ENCODE measurements at regions not wholly inside any gene's neighbourhood (a gene's known extent, or its start where the extent isn't known, plus 50 kb on each side); places are given as distances from the start of the nearest gene placed in this dataset.

DNA sequence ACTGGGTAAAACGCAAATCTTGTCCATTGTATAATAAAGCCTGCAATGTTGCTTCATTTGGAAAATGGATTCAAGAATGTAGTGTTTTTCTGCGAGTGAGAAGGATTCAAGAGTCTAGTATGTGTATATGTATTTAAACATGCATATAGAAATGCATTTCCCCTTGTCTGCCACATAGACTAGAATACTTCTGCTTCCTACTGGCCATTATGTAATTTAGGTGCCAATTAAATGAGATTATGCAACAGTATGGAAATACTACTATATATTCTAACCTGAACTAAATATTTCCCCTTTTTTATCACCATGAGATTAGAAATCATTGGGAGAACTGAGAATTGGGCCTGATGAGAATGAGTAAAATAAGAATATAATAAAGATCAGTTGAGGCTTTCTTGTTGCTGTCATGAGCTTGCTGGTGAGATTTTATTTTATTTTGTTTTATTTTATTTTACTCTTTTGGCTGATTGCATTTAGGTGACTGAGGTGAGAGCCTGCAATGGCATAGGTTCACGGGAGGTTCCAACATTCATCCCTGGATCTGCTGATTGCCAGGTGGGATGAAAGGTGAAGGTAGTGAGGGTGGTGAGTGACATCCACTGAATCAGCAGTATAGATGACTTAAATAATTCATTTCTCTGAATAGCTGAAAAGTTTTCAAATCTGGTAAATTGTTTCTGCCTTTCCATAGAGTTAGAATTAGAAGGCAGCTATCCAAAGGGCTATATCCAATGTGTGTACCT is 95.6 kb upstream of the SLC4A4 start:
- no peak for DNase-seq

DNA sequence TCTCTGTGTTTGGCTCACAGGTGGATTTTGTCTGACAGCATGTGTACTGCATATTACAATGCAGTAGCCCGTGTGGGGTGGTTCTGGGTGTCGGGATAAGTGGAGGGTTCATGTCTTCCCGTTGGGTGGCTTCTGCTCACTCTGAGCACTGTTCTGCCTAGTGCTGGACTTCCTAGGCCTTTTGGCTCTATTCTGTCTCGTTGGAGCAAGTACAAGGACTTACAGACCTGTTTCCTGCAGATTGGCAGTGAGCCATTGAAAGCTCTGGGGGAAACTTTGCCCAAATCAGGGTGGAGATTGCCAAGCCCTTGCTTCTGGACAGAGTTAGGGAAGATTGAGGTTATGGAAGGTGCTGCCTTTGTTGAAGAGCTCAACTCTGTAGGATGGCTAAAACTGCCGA is 91.1 kb upstream of the SLC4A4 start:
- no peak for DNase-seq

DNA sequence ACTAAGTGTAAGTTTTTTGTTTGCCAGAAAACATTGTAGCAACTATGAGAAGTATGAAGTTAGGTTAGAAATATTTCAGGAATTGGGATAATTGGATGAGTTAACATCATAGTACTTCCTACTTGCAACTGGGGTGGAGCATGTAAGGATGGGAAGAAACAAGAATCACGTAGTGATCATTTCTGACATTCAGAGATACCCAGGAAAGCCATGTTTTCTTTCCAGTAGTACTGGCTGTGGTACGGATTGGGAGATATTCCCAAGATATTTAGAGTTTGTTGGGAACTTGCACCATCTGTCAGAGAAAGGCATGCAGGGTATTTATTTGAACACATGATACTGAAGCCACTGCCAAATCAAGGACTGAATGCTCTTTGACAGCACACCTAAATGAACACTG is 87.6 kb upstream of the SLC4A4 start:
- DNase-seq, result no peak

DNA sequence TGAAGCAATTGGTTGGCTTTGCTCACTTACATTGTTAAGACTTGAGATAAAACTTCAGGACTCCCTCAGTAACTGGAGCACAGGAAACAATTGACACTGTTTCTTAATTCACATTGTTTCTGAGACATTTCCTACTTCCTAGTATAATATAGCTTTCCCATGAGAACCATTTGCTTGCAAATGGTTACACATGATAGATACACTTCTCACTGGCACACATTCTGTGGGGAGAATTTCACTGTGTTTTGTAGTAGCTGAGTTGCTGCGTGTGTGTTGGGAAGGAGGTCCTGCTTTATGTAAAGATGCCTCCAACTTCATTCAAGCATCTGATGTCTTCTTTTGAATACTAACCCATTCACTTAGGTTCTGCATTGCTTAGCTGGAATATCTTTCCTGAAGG is 85.3 kb upstream of the SLC4A4 start:
- no peak for DNase-seq

DNA sequence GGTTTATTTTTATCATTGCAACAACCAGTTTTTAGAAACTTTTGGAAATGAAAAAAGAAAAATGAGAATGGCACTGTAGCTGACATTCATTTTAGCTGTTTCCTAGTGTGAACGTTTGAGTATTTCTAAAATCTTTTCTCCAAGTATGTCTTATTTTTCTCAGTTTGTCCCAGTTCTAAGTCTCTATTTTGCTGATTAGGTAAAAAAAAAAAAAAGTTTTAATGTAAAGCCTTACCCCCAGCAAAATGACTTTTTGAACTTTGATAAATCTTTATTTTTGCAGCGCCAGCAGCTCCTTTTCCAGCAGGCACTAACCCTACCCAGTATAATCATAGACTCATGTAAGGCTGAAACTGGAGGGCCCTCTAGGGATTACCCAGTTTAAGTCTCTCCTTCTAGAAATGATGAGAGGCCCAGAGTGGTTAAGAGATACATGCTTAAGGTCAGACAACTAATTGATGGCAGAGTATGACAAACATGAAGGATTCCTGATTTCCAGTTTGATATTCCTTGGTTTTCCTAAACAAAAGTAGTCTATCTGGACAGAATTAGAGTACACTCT is 84.3 kb upstream of the SLC4A4 start:
- DNase-seq, result no peak

DNA sequence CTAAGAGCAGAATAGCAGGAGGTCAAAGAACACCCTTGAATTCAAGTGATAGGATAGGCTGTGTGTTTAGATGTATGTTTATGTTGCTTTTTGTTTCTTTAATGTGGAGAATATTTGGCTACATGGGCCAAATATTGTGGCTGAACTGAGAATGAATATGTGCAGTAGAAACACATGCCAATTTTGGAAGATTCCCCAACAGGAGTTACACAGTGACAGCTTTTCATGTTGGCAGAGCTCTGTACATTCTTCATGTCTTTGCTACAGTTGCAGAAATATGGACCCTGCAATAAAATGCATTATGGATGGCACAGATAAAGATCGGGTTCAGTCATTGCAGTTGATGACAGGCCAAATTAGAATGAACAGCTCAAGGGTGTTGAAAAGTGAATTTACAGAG is 82.8 kb upstream of the SLC4A4 start:
- DNase-seq, result no peak

DNA sequence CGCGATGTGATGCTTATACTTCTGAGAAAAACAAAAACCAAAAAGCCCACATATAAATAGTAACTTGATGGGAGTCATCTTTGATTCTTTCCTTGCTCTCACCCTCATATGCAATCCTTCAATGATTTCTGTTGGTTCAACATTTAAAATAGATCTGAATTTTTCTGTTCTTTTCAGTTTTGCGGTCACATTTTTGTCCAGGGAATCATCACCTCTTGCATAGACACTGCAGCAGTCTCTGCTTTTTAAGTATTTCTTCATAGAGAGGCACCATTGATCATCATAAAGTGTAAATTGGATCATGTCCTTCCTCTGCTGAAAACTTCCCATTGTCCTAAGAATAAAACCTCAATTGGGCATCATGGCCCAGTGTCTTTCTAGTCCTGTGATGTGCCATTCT is 81.1 kb upstream of the SLC4A4 start:
- DNase-seq, result no peak

DNA sequence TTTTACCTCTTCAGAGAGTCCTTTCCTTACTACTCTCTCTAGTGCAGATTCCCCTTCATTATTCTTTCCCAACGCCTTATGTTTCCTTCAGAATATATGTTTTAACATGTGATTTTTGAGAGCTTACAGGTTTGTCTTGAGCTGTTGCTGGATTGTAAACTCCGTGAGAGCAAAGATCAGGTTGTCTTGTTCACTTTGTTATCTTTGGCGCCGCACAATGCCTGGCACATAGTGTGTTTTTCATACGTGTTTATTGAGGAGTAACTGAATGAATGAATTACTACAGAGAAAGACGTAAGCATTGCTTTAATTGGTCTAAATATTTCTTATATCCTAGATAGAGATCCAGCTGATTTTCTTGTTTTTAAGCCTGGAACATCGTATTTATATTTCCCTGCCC is 80.5 kb upstream of the SLC4A4 start:
- DNase-seq, result no peak

DNA sequence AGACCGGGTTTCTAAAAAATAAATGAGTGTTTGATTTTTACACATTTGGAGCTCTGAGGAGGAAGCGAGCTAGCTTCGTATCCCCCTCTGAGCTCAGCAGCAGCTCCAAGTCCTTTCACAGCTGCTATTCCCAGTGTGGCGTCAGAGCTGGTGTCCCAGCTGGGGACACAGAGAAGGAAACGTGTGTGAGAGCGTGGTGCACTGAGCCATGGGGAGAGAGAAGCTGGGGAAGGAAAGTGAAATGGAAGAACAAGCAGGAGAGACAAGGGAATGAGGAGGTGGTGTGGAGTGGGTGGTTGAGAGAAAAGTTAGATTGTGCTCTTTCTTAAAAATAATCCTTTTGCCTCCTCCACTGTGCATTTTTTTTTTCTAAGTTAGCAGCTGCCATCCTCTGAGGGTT is 79.5 kb upstream of the SLC4A4 start:
- DNase-seq, result no peak

DNA sequence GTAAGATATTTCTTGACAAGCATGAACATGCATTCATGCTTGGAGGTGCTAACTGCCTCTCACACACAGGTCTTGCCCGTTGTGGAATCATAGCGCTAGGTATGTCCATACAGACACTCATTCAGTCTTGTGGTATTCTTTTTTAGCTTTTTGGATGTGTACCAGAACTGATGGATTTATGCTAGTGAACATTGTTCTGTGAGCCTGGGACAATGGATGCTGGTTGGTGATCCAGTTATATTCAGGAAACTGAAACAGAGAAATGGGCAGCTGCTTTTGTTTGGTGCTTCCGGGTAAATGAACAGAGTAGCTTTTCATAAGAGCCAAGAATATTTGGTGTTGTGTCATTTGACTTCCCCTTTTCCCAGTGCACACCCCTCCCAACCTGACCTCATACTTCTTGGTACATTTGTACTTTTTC is 78.9 kb upstream of the SLC4A4 start:
- DNase-seq, result no peak

DNA sequence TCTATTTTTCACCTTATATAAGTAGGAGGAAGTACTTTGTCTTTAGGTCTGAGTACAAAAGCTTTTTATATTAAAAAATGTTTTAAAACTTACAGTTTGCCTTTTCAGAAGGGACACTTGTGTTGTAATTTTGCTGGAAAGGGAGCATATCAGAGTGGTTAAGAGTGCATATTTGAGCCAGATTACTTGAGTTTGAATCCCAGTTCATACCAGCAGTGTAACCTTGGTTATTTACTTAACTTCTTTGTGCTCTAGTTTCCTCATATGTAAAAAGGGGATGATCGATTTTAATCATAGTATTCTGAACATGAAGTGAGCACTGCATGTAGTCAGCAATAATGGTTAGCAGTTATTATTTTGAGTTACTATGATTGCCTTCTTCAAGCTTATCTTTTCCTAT is 78.3 kb upstream of the SLC4A4 start:
- no peak for DNase-seq

DNA sequence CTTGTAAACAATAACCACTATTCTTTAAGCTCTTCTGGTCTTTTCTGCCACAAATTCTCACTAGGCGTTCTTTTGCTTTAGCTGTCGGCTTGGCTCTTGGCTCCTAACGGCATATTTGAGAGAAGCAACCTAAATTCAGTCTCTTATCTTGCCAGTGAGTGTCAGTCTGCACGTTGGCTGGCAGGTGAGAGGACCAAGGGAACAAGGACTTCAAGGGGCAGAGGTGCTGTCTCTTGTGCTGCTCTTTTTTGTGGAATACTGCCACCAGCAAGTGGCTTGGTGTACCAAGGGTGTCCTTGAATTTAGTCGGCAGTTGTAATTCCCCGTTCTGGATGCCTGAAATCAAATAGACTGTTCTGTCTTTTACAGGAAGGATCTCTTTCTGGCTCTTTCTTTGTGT is 77.8 kb upstream of the SLC4A4 start:
- no peak for DNase-seq

DNA sequence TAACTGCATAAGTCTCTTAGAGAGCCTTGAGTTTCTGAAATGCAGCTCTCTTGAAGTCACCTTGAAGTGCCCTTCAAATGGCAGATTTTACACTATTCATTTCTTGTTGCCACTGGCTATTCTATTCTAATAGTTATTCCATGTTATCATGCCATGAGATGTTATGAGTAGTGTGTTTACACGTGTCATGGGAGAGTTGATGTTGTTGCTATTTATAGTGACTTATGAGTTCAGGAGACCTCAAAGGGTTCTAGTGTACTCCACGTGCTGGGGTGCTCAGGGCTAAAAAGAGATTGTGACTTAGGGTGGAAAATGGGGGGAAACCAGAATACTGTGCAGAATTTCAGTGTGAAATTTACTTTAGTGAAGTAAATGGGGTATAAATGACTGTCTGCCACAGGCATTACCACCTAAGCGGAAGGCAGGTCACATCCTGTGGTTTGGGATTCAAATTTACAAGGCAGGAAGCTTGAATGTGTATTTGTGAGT is 77.1 kb upstream of the SLC4A4 start:
- DNase-seq, result no peak

DNA sequence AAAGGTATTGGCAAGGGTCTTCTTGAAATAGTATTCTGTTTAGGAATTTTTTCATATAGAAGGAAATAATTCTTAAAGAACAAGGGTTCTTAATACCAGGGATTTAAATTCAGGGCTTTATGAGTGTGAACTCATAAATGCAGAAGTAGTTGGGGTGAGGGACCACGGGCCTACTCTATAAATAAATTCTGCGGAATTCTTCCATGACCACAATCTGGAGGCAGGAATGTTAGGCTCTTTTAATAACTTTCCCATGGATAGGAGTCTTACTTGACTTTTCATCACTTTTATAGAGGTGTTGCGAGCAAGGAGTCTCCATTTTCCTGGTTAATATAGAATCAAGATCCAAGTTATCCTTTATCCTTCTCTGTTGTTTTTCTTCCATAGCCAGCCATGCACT is 76.7 kb upstream of the SLC4A4 start:
- no peak for DNase-seq

DNA sequence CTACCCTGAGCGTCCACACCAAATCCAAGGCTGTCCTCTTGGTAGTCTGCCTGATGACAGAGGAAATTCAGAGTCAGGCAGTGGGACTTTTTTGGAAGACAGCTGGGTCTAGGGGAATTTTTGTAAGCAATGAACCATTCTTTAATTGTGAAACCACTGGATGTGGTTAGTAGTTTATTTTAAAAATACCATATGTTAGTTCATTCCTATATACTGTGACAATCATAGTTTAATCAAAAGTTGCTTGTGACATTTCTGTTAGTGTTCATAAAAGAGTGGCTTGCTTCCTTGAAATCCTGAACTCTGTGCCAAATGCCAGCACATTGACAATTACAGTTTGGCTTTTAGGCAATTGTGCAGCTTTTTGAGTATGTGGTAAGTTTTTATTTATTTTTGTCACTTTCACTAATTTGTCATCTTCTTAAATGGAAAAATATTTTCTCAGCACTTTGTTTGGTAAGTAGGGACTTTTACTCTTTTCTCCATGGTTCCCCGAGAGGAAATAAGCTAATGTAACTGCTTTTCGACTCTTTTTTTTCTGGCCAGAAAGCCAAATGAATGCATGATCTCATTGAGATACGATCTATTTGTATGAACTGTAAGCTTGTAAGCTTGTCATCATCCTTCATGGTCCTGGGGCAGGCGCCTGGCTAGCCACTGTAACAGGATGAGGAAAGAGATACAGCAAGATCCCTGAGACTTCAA is 72.6 kb upstream of the SLC4A4 start:
- no peak for DNase-seq

DNA sequence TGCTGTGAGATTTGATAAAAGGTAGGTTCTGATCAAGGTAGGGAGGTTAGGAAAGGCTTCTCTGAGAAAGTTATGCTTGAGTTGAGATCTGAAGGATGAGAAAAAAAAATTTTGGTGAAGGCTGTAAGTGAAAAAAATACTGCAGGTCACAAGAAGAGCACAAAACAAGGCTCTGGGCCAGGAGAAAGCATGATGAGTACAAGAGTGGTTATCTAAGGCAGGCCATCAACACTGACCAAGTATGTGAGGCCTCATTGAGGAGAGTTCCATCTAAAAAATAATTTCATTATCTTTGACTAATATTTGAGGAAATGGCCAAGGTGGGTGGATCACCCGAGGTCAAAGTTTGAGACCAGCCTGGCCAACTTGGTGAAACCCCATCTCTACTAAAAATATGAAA is 71.6 kb upstream of the SLC4A4 start:
- DNase-seq, result no peak

DNA sequence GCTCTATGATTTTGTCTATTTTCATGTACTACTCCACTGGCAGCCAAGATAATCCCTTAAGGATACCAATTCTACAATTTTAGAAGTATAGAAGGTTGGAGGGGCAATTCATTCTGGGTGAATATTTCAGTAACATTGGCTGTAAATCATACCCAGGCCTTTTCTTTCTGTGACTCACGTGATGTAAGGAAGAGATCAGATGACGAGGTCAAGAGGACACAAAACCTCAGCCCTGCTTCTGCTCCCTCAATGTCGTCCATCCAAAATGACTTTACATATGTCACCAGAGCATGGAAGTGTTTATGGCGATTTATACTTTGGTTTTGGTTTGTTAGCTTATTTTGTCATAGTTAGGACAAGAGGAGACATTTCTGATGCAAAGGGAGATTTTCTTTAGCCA is 70.7 kb upstream of the SLC4A4 start:
- DNase-seq, result no peak

DNA sequence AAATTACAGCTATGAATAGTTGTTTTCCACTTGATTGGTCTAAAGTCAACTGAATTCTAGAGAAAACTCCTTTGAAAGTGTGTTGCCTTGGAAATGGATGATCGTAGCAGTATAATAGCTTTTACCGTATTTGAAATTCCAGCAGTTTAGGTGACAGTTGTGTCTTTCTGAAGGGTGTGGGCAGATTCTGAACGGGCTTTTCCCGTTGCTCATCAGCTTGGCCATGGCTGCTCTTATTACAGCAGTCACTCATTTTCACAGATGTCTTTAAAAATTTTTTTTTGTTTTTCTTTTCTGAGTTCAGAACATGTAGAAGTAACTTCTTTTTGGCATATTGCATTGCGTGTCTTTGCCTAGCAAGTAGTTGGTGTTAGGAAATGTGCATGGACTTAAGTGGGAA is 69.6 kb upstream of the SLC4A4 start:
- DNase-seq, result no peak

DNA sequence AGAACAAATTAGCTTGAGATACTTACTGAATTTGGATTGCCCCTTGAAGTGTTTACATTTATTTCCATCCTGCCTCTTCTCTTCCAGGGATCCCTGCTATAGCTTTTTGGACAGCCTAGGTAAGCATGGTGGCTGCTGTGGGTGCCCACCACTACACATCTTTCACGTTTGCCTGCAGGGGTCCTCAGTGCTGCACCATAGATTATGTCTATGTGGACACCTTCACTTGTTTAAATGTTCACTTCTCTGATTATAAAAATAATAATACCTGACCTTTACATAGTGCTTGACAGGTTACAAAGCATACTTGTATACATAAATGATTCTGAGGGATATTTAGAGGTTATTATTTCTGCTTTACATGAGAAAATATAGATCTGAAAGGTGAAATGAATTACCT is 67.9 kb upstream of the SLC4A4 start:
- DNase-seq, result no peak

DNA sequence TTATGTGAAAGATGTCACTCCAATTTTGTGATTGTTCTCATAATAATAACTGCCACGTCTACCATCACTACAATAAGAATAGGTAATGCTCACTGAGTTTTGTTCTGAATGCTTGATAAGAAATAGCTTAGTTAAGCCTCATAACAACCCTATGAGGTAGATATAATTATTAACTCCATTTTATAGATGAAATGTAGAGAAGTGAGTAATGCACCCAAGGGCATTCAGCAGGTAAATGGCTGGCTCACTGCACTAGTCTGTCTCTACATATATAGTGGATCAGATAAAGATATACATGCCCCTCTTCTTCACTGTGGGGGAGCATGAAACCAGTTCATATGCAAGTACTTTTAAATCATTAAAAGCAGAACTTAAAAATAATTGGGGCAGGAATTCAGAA is 65.8 kb upstream of the SLC4A4 start:
- no peak for DNase-seq

DNA sequence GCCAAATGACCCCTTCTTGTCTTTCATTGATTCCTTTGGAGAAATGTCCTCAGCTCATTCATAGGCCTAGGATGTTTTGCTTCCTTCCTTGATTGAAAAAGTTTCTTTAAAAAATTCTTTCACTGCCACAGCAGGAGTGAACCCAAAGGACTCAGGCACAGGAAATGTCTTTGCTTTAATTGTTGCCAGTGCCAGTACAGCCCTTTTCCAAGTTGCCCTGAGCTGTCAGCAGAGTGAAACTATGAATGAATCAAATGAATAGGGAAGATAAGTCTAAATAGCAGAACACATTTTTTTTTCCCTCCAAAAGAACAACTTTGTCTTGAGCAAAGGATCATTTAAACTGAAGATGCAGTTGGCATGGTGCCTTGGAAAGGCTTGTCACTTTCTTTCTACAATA is 63.8 kb upstream of the SLC4A4 start:
- DNase-seq, result no peak

DNA sequence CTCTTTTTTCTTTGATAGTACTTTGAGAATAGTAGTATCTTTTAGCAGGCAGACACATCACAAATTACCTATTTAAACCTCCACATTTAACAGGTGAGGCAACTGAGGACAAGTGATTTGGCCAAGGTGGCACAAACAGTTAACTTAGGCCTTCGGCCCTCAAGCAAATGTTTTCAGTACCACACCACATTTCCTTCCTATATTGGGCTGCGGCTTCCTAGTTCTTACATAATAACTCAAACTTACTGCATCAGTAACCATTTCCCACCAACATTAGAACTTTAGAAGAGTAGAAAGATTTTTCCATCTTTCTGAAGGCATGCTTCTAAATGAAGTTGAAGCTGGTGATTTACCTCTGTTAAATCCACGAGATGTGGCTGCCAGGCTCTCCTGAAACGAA is 63.2 kb upstream of the SLC4A4 start:
- no peak for DNase-seq

DNA sequence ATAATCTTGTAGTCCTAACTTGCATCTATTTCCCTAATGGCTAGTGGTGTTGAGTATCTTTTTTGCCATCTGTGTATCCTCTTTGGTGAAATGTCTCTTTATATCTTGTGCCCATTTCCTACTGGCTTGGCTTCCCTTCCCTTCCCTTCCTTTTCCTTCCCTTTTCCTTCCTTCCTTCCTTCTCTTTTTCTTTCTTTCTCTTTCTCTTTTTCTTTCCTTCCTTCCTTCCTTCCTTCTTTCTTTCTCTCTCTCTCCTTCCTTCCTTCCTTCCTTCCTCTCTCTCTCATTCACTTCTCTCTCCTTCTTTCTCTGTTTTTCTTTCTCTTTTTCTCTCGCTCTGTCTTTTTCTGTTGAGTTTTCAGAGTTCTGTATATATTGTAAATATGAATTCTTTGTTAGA is 61.5 kb upstream of the SLC4A4 start:
- no peak for DNase-seq

DNA sequence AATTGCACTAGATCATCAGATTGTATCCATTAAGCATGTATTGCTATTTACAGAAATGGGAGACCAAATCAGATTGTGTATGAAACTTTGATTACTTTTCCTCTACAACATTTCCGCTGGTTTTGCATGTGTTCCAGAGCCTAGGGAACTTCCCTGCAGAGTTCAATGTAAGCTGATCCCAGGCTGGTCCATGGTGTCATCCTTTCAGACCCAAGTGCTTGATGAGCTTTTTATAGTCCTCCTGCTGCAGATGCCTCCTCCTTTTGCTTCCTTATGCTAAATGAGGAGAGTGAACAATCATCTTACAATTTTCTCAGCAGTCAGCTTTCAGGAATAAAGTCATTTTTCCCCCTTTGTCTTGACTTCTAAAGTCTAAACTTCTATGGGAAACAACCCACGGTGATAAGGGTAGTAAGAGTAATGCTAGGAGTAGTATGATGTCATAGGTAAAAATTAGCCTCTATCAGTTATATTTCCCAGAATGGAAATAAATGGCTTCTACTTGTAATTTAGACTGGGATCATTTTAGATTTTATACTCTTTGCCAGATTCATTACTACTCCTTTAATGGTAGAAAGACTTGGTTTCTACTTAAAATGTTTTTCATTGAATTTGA is 55.1 kb upstream of the SLC4A4 start:
- DNase-seq, result no peak
